ENCODE measurements at regions not wholly inside any gene's neighbourhood (a gene's known extent, or its start where the extent isn't known, plus 50 kb on each side); places are given as distances from the start of the nearest gene placed in this dataset.

DNA sequence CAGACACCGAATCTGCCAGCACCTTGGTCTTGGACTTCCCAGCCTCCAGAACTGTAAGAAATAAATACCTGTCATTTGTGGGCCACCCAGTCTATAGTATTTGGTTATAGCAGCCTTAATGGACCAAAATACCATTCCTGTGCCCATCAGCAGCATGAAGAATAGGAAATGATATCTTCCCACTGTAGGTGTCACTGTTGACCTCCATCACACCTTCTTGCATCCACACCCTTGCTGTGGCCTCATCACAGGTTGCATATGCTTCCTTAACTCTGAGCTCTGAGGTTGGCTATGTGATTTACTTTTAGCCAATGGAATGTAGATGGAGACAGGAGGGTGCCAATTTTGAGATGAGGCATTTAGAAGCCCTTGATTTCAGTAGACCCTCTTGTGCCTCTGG, 242.0 kb upstream of the TSHZ3 start:
- no peak for TF ChIP-seq EGR1 (IDR thresholded peaks at IDR 0.05)
- no peak for TF ChIP-seq RAD21 (IDR thresholded peaks at IDR 0.05; ENCODE audit: low read depth)
- no peak for TF ChIP-seq TAF1 (IDR thresholded peaks at IDR 0.05; ENCODE audit: low read depth)
- TF ChIP-seq YY1 (IDR thresholded peaks at IDR 0.05; ENCODE audit: low read depth), result no peak
- TF ChIP-seq, protein P1, sequence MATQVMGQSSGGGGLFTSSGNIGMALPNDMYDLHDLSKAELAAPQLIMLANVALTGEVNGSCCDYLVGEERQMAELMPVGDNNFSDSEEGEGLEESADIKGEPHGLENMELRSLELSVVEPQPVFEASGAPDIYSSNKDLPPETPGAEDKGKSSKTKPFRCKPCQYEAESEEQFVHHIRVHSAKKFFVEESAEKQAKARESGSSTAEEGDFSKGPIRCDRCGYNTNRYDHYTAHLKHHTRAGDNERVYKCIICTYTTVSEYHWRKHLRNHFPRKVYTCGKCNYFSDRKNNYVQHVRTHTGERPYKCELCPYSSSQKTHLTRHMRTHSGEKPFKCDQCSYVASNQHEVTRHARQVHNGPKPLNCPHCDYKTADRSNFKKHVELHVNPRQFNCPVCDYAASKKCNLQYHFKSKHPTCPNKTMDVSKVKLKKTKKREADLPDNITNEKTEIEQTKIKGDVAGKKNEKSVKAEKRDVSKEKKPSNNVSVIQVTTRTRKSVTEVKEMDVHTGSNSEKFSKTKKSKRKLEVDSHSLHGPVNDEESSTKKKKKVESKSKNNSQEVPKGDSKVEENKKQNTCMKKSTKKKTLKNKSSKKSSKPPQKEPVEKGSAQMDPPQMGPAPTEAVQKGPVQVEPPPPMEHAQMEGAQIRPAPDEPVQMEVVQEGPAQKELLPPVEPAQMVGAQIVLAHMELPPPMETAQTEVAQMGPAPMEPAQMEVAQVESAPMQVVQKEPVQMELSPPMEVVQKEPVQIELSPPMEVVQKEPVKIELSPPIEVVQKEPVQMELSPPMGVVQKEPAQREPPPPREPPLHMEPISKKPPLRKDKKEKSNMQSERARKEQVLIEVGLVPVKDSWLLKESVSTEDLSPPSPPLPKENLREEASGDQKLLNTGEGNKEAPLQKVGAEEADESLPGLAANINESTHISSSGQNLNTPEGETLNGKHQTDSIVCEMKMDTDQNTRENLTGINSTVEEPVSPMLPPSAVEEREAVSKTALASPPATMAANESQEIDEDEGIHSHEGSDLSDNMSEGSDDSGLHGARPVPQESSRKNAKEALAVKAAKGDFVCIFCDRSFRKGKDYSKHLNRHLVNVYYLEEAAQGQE (IDR thresholded peaks at IDR 0.05; ENCODE audit: low read depth), result no peak
- TF ChIP-seq TEAD4 (IDR thresholded peaks at IDR 0.05), result no peak
- TF ChIP-seq CEBPB (IDR thresholded peaks at IDR 0.05), result no peak
- TF ChIP-seq EP300 (IDR thresholded peaks at IDR 0.05; ENCODE audit: borderline replicate concordance), result no peak
- TF ChIP-seq, protein P2, sequence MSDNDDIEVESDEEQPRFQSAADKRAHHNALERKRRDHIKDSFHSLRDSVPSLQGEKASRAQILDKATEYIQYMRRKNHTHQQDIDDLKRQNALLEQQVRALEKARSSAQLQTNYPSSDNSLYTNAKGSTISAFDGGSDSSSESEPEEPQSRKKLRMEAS (IDR thresholded peaks at IDR 0.05), result no peak
- TF ChIP-seq, protein P3, sequence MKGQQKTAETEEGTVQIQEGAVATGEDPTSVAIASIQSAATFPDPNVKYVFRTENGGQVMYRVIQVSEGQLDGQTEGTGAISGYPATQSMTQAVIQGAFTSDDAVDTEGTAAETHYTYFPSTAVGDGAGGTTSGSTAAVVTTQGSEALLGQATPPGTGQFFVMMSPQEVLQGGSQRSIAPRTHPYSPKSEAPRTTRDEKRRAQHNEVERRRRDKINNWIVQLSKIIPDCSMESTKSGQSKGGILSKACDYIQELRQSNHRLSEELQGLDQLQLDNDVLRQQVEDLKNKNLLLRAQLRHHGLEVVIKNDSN (IDR thresholded peaks at IDR 0.05), result no peak
- no peak for TF ChIP-seq CREB1 (IDR thresholded peaks at IDR 0.05; ENCODE audit: low read depth)

All from Ishikawa (cell line).